Uterus (tissue), 2 donors: ENCODE measurements at regions not wholly inside any gene's neighbourhood (a gene's known extent, or its start where the extent isn't known, plus 50 kb on each side); places are given as distances from the start of the nearest gene placed in this dataset.

ENCODE experiments used
- CTCF ChIP-seq, 4 experiments: fragments of 200-600 bp in 2 of 4; fragments of 450-650 bp in 2 of 4; sonication (generic) in 2 of 4; IDR thresholded peaks; one replicate each; pipeline ENCODE4 v1.5.1; 2016 to 2019; ENCODE audit warnings: antibody characterized with exemption in 4 of 4, mild to moderate bottlenecking in 2 of 4, moderate library complexity in 1 of 4
- POLR2A ChIP-seq, 2 donors: fragments of 450-650 bp; IDR thresholded peaks; one replicate each; pipeline ENCODE4 v1.6.1; 2016; ENCODE audit warnings: antibody characterized with exemption in 2 of 2, mild to moderate bottlenecking in 1 of 2, moderate library complexity in 1 of 2

GRCh38 chr3:79869461-79870312 is 101.9 kb upstream of the ROBO1 start:
- TF ChIP-seq CTCF (IDR thresholded peaks at IDR 0.05) (no peak), POLR2A (IDR thresholded peaks at IDR 0.05) (no peak)
